ENCODE measurements at regions not wholly inside any gene's neighbourhood (a gene's known extent, or its start where the extent isn't known, plus 50 kb on each side); places are given as distances from the start of the nearest gene placed in this dataset.

GRCh38 chr1:95572002-95572401, 338.0 kb downstream of the RWDD3 start:
- no peak for TF ChIP-seq CTCF (IDR thresholded peaks at IDR 0.05)
- TF ChIP-seq POLR2AphosphoS5 (IDR thresholded peaks at IDR 0.05) = no peak
- TF ChIP-seq POLR2A (IDR thresholded peaks at IDR 0.05) = no peak

Data from sigmoid colon (tissue), 4 donors.